ENCODE measurements at regions not wholly inside any gene's neighbourhood (a gene's known extent, or its start where the extent isn't known, plus 50 kb on each side); places are given as distances from the start of the nearest gene placed in this dataset.

DNA sequence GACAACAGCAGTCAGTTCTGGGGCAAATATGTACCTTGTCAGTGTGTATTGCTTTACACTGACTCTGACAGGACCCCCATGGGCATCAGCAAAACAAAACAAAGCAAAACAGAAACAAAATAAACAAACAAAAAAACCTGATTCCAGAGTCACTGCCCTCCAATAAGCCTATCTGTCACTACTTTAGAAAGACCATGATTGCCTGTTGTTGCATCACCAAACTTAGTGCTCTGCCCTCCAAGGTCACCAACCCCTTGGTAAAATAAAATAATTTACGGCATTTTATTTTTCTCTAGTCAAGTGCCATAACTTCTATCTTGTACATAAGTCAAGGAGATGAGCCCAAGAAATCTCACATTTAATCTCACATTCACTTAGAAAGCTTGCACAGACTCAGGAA, 120.9 kb upstream of the ADAMTS3 start:
- TF ChIP-seq ZNF274 (IDR thresholded peaks at IDR 0.05; ENCODE audit: low read depth, low read length) = no peak
- TF ChIP-seq YY1 (IDR thresholded peaks at IDR 0.05; ENCODE audit: insufficient read depth, insufficient read length) = no peak
